Liver (tissue), 3 donors: ENCODE measurements at regions not wholly inside any gene's neighbourhood (a gene's known extent, or its start where the extent isn't known, plus 50 kb on each side); places are given as distances from the start of the nearest gene placed in this dataset.

Experiments used
- FOXA2 ChIP-seq: IDR thresholded peaks from 2 replicates; pipeline ENCODE4 v1.6.1; 2016; ENCODE audit warnings: antibody characterized with exemption
- GABPA ChIP-seq, 2 donors: IDR thresholded peaks in 1 of 2; conservative IDR thresholded peaks in 1 of 2; 2 replicates each; pipeline ENCODE4 v1.6.1; 2016; ENCODE audit warnings: antibody characterized with exemption in 2 of 2, mild to moderate bottlenecking in 1 of 2, moderate library complexity in 1 of 2
- HNF4A ChIP-seq, 2 donors: conservative IDR thresholded peaks; 2 replicates each; pipeline ENCODE4 v1.6.1; 2016; ENCODE audit warnings: antibody characterized with exemption in 2 of 2, mild to moderate bottlenecking in 2 of 2
- JUND ChIP-seq, 2 donors: IDR thresholded peaks; 2 replicates each; pipeline ENCODE4 v1.6.1; 2016; ENCODE audit warnings: antibody characterized with exemption in 2 of 2
- NR2F2 ChIP-seq: IDR thresholded peaks from 2 replicates; pipeline ENCODE4 v1.6.1; 2016; ENCODE audit warnings: antibody characterized with exemption
- RXRA ChIP-seq, 2 donors: IDR thresholded peaks; 2 replicates each; pipeline ENCODE4 v1.6.1; 2017 to 2018; ENCODE audit warnings: antibody characterized with exemption in 2 of 2, mild to moderate bottlenecking in 1 of 2
- SP1 ChIP-seq: IDR thresholded peaks from 2 replicates; pipeline ENCODE4 v1.6.1; 2018; ENCODE audit warnings: antibody characterized with exemption, mild to moderate bottlenecking
- TAF1 ChIP-seq: conservative IDR thresholded peaks from 2 replicates; pipeline ENCODE4 v1.6.1; 2016; ENCODE audit warnings: antibody characterized with exemption, mild to moderate bottlenecking
- YY1 ChIP-seq: IDR thresholded peaks from 2 replicates; pipeline ENCODE4 v1.6.1; 2016; ENCODE audit warnings: antibody characterized with exemption, mild to moderate bottlenecking
- TF ChIP-seq, protein P1 (sequence below): fragments of 150-350 bp; IDR thresholded peaks from 2 replicates; pipeline ENCODE4 v1.5.1; 2017; ENCODE audit warnings: improper control_type of control experiment, low read depth, low read length; ENCODE audit not compliant: missing input control
- TF ChIP-seq, protein P2 (sequence below): IDR thresholded peaks from 2 replicates; pipeline ENCODE4 v1.6.1; 2016; ENCODE audit warnings: antibody characterized with exemption
- TF ChIP-seq, protein P3 (sequence below): IDR thresholded peaks from 2 replicates; pipeline ENCODE4 v1.6.1; 2016; ENCODE audit warnings: antibody characterized with exemption, mild to moderate bottlenecking
- TF ChIP-seq, protein P4 (sequence below): IDR thresholded peaks from 2 replicates; pipeline ENCODE4 v1.6.1; 2016; ENCODE audit warnings: antibody characterized with exemption
- TF ChIP-seq, protein P5 (sequence below): IDR thresholded peaks from 2 replicates; pipeline ENCODE4 v1.6.1; 2016; ENCODE audit warnings: antibody characterized with exemption
- donor health status: healthy.
- donor health status: healthy.

DNA sequence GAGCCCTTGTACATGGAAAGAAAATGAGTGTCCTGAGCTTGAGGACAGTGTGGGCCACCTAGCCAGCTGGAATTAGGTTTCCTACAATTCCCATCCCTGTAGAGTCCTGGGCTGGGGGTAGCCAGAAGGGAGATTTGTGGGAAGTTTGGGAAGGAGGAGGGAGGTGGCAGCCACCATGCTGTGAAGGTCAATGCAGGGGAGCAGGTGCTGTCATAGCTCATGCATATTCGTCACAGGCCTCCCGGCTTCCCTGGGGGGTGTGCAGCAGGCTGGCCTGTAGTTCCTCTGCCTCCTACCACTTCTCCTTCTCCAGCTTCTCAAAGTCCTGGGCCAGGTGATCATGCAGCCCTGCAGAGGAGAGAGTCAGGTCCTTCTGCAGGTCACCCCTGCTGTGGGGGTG is 121.3 kb downstream of the TBX3 start:
- TF ChIP-seq, protein P1, sequence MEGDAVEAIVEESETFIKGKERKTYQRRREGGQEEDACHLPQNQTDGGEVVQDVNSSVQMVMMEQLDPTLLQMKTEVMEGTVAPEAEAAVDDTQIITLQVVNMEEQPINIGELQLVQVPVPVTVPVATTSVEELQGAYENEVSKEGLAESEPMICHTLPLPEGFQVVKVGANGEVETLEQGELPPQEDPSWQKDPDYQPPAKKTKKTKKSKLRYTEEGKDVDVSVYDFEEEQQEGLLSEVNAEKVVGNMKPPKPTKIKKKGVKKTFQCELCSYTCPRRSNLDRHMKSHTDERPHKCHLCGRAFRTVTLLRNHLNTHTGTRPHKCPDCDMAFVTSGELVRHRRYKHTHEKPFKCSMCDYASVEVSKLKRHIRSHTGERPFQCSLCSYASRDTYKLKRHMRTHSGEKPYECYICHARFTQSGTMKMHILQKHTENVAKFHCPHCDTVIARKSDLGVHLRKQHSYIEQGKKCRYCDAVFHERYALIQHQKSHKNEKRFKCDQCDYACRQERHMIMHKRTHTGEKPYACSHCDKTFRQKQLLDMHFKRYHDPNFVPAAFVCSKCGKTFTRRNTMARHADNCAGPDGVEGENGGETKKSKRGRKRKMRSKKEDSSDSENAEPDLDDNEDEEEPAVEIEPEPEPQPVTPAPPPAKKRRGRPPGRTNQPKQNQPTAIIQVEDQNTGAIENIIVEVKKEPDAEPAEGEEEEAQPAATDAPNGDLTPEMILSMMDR = no peak
- no peak for TF ChIP-seq YY1
- TF ChIP-seq, protein P2, sequence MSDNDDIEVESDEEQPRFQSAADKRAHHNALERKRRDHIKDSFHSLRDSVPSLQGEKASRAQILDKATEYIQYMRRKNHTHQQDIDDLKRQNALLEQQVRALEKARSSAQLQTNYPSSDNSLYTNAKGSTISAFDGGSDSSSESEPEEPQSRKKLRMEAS = no peak
- TF ChIP-seq, protein P3, sequence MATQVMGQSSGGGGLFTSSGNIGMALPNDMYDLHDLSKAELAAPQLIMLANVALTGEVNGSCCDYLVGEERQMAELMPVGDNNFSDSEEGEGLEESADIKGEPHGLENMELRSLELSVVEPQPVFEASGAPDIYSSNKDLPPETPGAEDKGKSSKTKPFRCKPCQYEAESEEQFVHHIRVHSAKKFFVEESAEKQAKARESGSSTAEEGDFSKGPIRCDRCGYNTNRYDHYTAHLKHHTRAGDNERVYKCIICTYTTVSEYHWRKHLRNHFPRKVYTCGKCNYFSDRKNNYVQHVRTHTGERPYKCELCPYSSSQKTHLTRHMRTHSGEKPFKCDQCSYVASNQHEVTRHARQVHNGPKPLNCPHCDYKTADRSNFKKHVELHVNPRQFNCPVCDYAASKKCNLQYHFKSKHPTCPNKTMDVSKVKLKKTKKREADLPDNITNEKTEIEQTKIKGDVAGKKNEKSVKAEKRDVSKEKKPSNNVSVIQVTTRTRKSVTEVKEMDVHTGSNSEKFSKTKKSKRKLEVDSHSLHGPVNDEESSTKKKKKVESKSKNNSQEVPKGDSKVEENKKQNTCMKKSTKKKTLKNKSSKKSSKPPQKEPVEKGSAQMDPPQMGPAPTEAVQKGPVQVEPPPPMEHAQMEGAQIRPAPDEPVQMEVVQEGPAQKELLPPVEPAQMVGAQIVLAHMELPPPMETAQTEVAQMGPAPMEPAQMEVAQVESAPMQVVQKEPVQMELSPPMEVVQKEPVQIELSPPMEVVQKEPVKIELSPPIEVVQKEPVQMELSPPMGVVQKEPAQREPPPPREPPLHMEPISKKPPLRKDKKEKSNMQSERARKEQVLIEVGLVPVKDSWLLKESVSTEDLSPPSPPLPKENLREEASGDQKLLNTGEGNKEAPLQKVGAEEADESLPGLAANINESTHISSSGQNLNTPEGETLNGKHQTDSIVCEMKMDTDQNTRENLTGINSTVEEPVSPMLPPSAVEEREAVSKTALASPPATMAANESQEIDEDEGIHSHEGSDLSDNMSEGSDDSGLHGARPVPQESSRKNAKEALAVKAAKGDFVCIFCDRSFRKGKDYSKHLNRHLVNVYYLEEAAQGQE = no peak
- no peak for TF ChIP-seq TAF1
- no peak for TF ChIP-seq GABPA (IDR thresholded peaks at IDR 0.05 in 1 of 2, conservative IDR thresholded peaks at IDR 0.05 in 1 of 2)
- TF ChIP-seq, protein P4, sequence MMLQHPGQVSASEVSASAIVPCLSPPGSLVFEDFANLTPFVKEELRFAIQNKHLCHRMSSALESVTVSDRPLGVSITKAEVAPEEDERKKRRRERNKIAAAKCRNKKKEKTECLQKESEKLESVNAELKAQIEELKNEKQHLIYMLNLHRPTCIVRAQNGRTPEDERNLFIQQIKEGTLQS = no peak
- TF ChIP-seq SP1 = no peak
- no peak for TF ChIP-seq JUND (IDR thresholded peaks at IDR 0.05)
- no peak for TF ChIP-seq RXRA (IDR thresholded peaks at IDR 0.05)
- TF ChIP-seq, protein P5, sequence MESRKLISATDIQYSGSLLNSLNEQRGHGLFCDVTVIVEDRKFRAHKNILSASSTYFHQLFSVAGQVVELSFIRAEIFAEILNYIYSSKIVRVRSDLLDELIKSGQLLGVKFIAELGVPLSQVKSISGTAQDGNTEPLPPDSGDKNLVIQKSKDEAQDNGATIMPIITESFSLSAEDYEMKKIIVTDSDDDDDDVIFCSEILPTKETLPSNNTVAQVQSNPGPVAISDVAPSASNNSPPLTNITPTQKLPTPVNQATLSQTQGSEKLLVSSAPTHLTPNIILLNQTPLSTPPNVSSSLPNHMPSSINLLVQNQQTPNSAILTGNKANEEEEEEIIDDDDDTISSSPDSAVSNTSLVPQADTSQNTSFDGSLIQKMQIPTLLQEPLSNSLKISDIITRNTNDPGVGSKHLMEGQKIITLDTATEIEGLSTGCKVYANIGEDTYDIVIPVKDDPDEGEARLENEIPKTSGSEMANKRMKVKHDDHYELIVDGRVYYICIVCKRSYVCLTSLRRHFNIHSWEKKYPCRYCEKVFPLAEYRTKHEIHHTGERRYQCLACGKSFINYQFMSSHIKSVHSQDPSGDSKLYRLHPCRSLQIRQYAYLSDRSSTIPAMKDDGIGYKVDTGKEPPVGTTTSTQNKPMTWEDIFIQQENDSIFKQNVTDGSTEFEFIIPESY = no peak
- no peak for TF ChIP-seq HNF4A (conservative IDR thresholded peaks at IDR 0.05)
- no peak for TF ChIP-seq NR2F2
- no peak for TF ChIP-seq FOXA2
